Left lung (tissue), 4 donors: ENCODE measurements at regions not wholly inside any gene's neighbourhood (a gene's known extent, or its start where the extent isn't known, plus 50 kb on each side); places are given as distances from the start of the nearest gene placed in this dataset.

ENCODE experiments used
- ATAC-seq: fragments of 200-7000 bp; cut with Tn5 transposase; one replicate; pipeline ENCODE4 v1.9.1; 2020; ENCODE audit warnings: moderate library complexity
- DNase-seq, 4 donors: peaks; one replicate each; pipeline ENCODE4 v3.0.0-alpha.2; 2013 to 2020
- H3K27ac ChIP-seq, 2 donors: fragments of 200-600 bp; sonication (generic) in 1 of 2; one replicate each; pipeline versions ENCODE4 v1.5.0 to v1.8.0; 2020 to 2021
- H3K27me3 ChIP-seq, 2 donors: fragments of 200-600 bp; sonication (generic) in 1 of 2; one replicate each; pipeline versions ENCODE4 v1.5.0 to v1.8.0; 2020 to 2021
- H3K36me3 ChIP-seq, 2 donors: fragments of 200-600 bp; sonication (generic) in 1 of 2; one replicate each; pipeline versions ENCODE4 v1.5.0 to v1.8.0; 2020 to 2021
- H3K4me1 ChIP-seq, 2 donors: fragments of 200-600 bp; one replicate each; pipeline ENCODE4 v1.8.0; 2021
- H3K4me3 ChIP-seq, 2 donors: fragments of 200-600 bp; sonication (generic) in 1 of 2; one replicate each; pipeline versions ENCODE4 v1.5.0 to v1.8.0; 2020 to 2021; ENCODE audit warnings: mild to moderate bottlenecking in 1 of 2
- H3K9me3 ChIP-seq, 2 donors: fragments of 200-600 bp; sonication (generic) in 1 of 2; one replicate each; pipeline versions ENCODE4 v1.5.0 to v1.8.0; 2020 to 2021
- CTCF ChIP-seq, 2 donors: fragments of 200-600 bp; sonication (generic) in 1 of 2; IDR thresholded peaks; one replicate each; pipeline versions ENCODE4 v1.5.0 to v1.8.0; 2021; ENCODE audit warnings: antibody characterized with exemption in 2 of 2
- intact Hi-C, 2 donors: fragments of 100-400 bp; cut with DNase I; formaldehyde crosslinking; loops; one replicate each; pipeline versions ENCODE4 v1.11.2 to v1.14.2; 2022
- microRNA-seq, 2 donors: library from miRNA; unstranded; fragments of <30 nt; microRNA quantifications; one replicate each; pipeline ENCODE4, GENCODE V29; 2019
- donor health status: DM: no; HTN: yes; CAD: no.
- donor health status: DM: no; HTN: no; CAD: no.

DNA sequence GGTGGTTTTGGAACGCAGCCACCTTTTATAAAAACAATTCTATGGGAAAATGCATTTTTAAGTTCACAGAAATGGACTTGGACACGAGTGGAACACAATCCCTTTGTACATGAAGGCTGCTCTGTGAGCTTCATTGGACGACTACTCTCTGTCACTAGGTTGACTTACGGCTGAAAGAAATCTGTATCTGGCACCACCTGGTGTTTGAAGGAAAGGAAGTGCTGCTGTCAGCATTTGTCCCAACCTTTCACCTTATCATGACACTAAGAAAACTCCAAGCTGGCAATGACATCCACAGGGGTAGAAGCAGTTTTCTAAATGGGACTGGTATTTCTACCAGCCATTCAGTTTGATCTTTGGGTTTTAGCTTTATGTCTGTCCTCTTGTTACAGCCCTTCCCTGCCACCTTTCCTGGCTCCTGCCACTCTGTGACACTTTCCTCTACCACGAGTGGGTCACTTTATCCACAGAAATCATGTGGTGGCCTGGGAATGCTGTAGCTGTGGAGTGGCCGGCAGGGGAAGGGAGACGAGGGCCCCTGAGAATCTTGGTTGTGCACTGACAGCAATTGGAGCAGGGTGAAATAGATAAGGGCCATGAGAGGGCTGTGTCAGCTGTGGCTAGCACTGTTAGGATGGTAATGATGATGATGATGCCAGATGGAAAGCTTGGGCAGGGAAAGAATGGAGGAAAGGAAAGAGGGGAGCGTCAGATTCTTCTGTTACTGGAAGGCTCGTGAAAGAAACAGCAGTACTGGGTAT is 85.2 kb downstream of the TBX19 start:
- no peaks in the 10 kb centered on the region for H3K36me3 ChIP-seq
- ATAC-seq: no peak
- no peak overlapping the region for H3K27ac ChIP-seq
- no peaks in the 10 kb centered on the region for H3K9me3 ChIP-seq
- no peaks in the 10 kb centered on the region for H3K4me1 ChIP-seq
- H3K4me3 ChIP-seq: no peak overlapping the region
- intact Hi-C loops: no loop called here
- TF ChIP-seq CTCF (IDR thresholded peaks at IDR 0.05): no peak
- no peaks in the 10 kb centered on the region for H3K27me3 ChIP-seq
- no peak for DNase-seq

Small RNAs in the stretch of these regions (microRNA-seq; reads per million reads assigned to microRNA genes)
- 0 reads per million in 2 donors for gene MIR557
